Activated T-helper 17 cell treated with anti-CD3 and anti-CD28 coated beads, Interleukin-2, amount 50 U/mL, for 72 hours (primary cell): ENCODE measurements at regions not wholly inside any gene's neighbourhood (a gene's known extent, or its start where the extent isn't known, plus 50 kb on each side); places are given as distances from the start of the nearest gene placed in this dataset.
"Not testable (repeated sequence)": the region's sequence is repeated elsewhere in the genome, so short reads cannot be mapped to it uniquely, and the experiment has no call there.

ENCODE experiments used
- ATAC-seq: fragments of 150-1000 bp; cut with Tn5 transposase; replicated peaks from 2 replicates; pipeline ENCODE4 v1.10.0; 2021; ENCODE audit warnings: mild to moderate bottlenecking, moderate library complexity
- H3K27ac Mint-ChIP-seq: one replicate; pipeline ENCODE4 v1.8.0; 2022; ENCODE audit warnings: mixed read lengths
- H3K27me3 Mint-ChIP-seq: one replicate; pipeline ENCODE4 v1.8.0; 2022; ENCODE audit warnings: mixed read lengths
- H3K36me3 Mint-ChIP-seq: one replicate; pipeline ENCODE4 v1.8.0; 2022; ENCODE audit warnings: low read depth, mild to moderate bottlenecking, mixed read lengths
- H3K4me1 Mint-ChIP-seq: one replicate; pipeline ENCODE4 v1.8.0; 2022; ENCODE audit warnings: mixed read lengths
- H3K4me3 Mint-ChIP-seq: one replicate; pipeline ENCODE4 v1.8.0; 2022; ENCODE audit warnings: mild to moderate bottlenecking, mixed read lengths
- H3K9me3 Mint-ChIP-seq: one replicate; pipeline ENCODE4 v1.8.0; 2022; ENCODE audit warnings: mixed read lengths

GRCh38 chr5:7170785-7171184, 225.2 kb upstream of the ADCY2 start:
- not testable (repeated sequence) for H3K4me3 Mint-ChIP-seq, H3K27ac Mint-ChIP-seq, ATAC-seq, H3K36me3 Mint-ChIP-seq, H3K27me3 Mint-ChIP-seq, H3K9me3 Mint-ChIP-seq, H3K4me1 Mint-ChIP-seq

- H3K27me3 Mint-ChIP-seq = no peaks in the 10 kb centered on the region
- no peaks in the 10 kb centered on the region for H3K4me1 Mint-ChIP-seq
- peaks cover 5% of the 10 kb centered on the region for H3K9me3 Mint-ChIP-seq
- H3K36me3 Mint-ChIP-seq = no peaks in the 10 kb centered on the region
- no peak for ATAC-seq
- no peak overlapping the region for H3K27ac Mint-ChIP-seq
- H3K4me3 Mint-ChIP-seq = no peak overlapping the region
Measured at GRCh38 chr5:7179364-7179763, 216.6 kb upstream of the ADCY2 start.

GRCh38 chr5:7181841-7182240, 214.1 kb upstream of the ADCY2 start:
- no peak for ATAC-seq
- Mint-ChIP-seq H3K4me1 (no peaks in the 10 kb centered on the region), H3K36me3 (no peaks in the 10 kb centered on the region), H3K27ac (no peak overlapping the region), H3K4me3 (no peak overlapping the region), H3K27me3 (no peaks in the 10 kb centered on the region), H3K9me3 (peaks cover 5% of the 10 kb centered on the region)

GRCh38 chr5:7185742-7186141, 210.2 kb upstream of the ADCY2 start:
- Mint-ChIP-seq H3K27ac (no peak overlapping the region), H3K36me3 (no peaks in the 10 kb centered on the region), H3K9me3 (peaks cover 5% of the 10 kb centered on the region), H3K4me3 (no peak overlapping the region), H3K4me1 (no peaks in the 10 kb centered on the region), H3K27me3 (peaks cover 4% of the 10 kb centered on the region)
- ATAC-seq = no peak

- no peaks in the 10 kb centered on the region for H3K4me1 Mint-ChIP-seq
- peaks cover 7% of the 10 kb centered on the region for H3K27me3 Mint-ChIP-seq
- ATAC-seq = no peak
- H3K4me3 Mint-ChIP-seq = no peak overlapping the region
- no peak overlapping the region for H3K27ac Mint-ChIP-seq
- H3K9me3 Mint-ChIP-seq = peaks cover 6% of the 10 kb centered on the region
- H3K36me3 Mint-ChIP-seq = no peaks in the 10 kb centered on the region
Measured at GRCh38 chr5:7186818-7187217, 209.1 kb upstream of the ADCY2 start.

- Mint-ChIP-seq H3K36me3 (no peaks in the 10 kb centered on the region), H3K4me3 (no peak overlapping the region), H3K27me3 (peaks cover 15% of the 10 kb centered on the region), H3K9me3 (peaks cover 6% of the 10 kb centered on the region), H3K27ac (no peak overlapping the region), H3K4me1 (no peaks in the 10 kb centered on the region)
- ATAC-seq = no peak
Measured at GRCh38 chr5:7190712-7191250, 205.2 kb upstream of the ADCY2 start.

GRCh38 chr5:7192016-7192415, 203.9 kb upstream of the ADCY2 start:
- H3K9me3 Mint-ChIP-seq = peaks cover 6% of the 10 kb centered on the region
- no peaks in the 10 kb centered on the region for H3K4me1 Mint-ChIP-seq
- no peak overlapping the region for H3K27ac Mint-ChIP-seq
- H3K4me3 Mint-ChIP-seq = no peak overlapping the region
- no peaks in the 10 kb centered on the region for H3K36me3 Mint-ChIP-seq
- ATAC-seq = no peak
- peaks cover 15% of the 10 kb centered on the region for H3K27me3 Mint-ChIP-seq

GRCh38 chr5:7202846-7203245, 193.1 kb upstream of the ADCY2 start:
- Mint-ChIP-seq H3K27ac (no peak overlapping the region), H3K9me3 (peaks cover 14% of the 10 kb centered on the region), H3K4me1 (no peaks in the 10 kb centered on the region), H3K36me3 (no peaks in the 10 kb centered on the region), H3K4me3 (no peak overlapping the region), H3K27me3 (no peaks in the 10 kb centered on the region)
- ATAC-seq = no peak

GRCh38 chr5:7207979-7208378, 188.0 kb upstream of the ADCY2 start:
- H3K4me3 Mint-ChIP-seq = no peak overlapping the region
- H3K36me3 Mint-ChIP-seq = no peaks in the 10 kb centered on the region
- no peaks in the 10 kb centered on the region for H3K4me1 Mint-ChIP-seq
- no peaks in the 10 kb centered on the region for H3K27me3 Mint-ChIP-seq
- peaks cover 7% of the 10 kb centered on the region for H3K9me3 Mint-ChIP-seq
- H3K27ac Mint-ChIP-seq = no peak overlapping the region
- no peak for ATAC-seq

GRCh38 chr5:7208938-7209337, 187.0 kb upstream of the ADCY2 start:
- H3K4me1 Mint-ChIP-seq = no peaks in the 10 kb centered on the region
- H3K27ac Mint-ChIP-seq = no peak overlapping the region
- H3K27me3 Mint-ChIP-seq = no peaks in the 10 kb centered on the region
- no peak overlapping the region for H3K4me3 Mint-ChIP-seq
- no peaks in the 10 kb centered on the region for H3K36me3 Mint-ChIP-seq
- no peak for ATAC-seq
- peaks cover 7% of the 10 kb centered on the region for H3K9me3 Mint-ChIP-seq

GRCh38 chr5:7209658-7210057, 186.3 kb upstream of the ADCY2 start:
- peaks cover 7% of the 10 kb centered on the region for H3K9me3 Mint-ChIP-seq
- H3K4me3 Mint-ChIP-seq = no peak overlapping the region
- no peaks in the 10 kb centered on the region for H3K36me3 Mint-ChIP-seq
- H3K27ac Mint-ChIP-seq = no peak overlapping the region
- no peaks in the 10 kb centered on the region for H3K27me3 Mint-ChIP-seq
- ATAC-seq = no peak
- H3K4me1 Mint-ChIP-seq = no peaks in the 10 kb centered on the region

- Mint-ChIP-seq H3K4me1 (no peaks in the 10 kb centered on the region), H3K4me3 (no peak overlapping the region), H3K27ac (no peak overlapping the region), H3K27me3 (no peaks in the 10 kb centered on the region), H3K9me3 (peaks cover 5% of the 10 kb centered on the region), H3K36me3 (no peaks in the 10 kb centered on the region)
- no peak for ATAC-seq
Measured at GRCh38 chr5:7210549-7210948, 185.4 kb upstream of the ADCY2 start.

- Mint-ChIP-seq H3K9me3 (no peaks in the 10 kb centered on the region), H3K36me3 (no peaks in the 10 kb centered on the region), H3K27me3 (no peaks in the 10 kb centered on the region), H3K27ac (no peak overlapping the region), H3K4me3 (no peak overlapping the region), H3K4me1 (no peaks in the 10 kb centered on the region)
- no peak for ATAC-seq
Measured at GRCh38 chr5:7213525-7213924, 182.4 kb upstream of the ADCY2 start.

- H3K36me3 Mint-ChIP-seq = no peaks in the 10 kb centered on the region
- no peak for ATAC-seq
- no peak overlapping the region for H3K4me3 Mint-ChIP-seq
- no peaks in the 10 kb centered on the region for H3K9me3 Mint-ChIP-seq
- no peak overlapping the region for H3K27ac Mint-ChIP-seq
- H3K4me1 Mint-ChIP-seq = no peaks in the 10 kb centered on the region
- H3K27me3 Mint-ChIP-seq = no peaks in the 10 kb centered on the region
Measured at GRCh38 chr5:7214906-7215416, 181.0 kb upstream of the ADCY2 start.

- Mint-ChIP-seq H3K27ac (no peak overlapping the region), H3K4me3 (no peak overlapping the region), H3K27me3 (no peaks in the 10 kb centered on the region), H3K36me3 (no peaks in the 10 kb centered on the region), H3K4me1 (no peaks in the 10 kb centered on the region), H3K9me3 (no peaks in the 10 kb centered on the region)
- no peak for ATAC-seq
Measured at GRCh38 chr5:7218141-7218540, 177.8 kb upstream of the ADCY2 start.

- no peaks in the 10 kb centered on the region for H3K27me3 Mint-ChIP-seq
- no peaks in the 10 kb centered on the region for H3K9me3 Mint-ChIP-seq
- H3K4me1 Mint-ChIP-seq = no peaks in the 10 kb centered on the region
- no peaks in the 10 kb centered on the region for H3K36me3 Mint-ChIP-seq
- H3K27ac Mint-ChIP-seq = no peak overlapping the region
- no peak for ATAC-seq
- H3K4me3 Mint-ChIP-seq = no peak overlapping the region
Measured at GRCh38 chr5:7220156-7220555, 175.8 kb upstream of the ADCY2 start.
